Testis (tissue), 2 donors: ENCODE measurements at regions not wholly inside any gene's neighbourhood (a gene's known extent, or its start where the extent isn't known, plus 50 kb on each side); places are given as distances from the start of the nearest gene placed in this dataset.

ENCODE experiments used
- POLR2A ChIP-seq: fragments of 450-650 bp; IDR thresholded peaks from one replicate; pipeline ENCODE4 v1.6.1; 2017; ENCODE audit warnings: antibody characterized with exemption, mild to moderate bottlenecking, moderate library complexity
- TF ChIP-seq, protein P1 (sequence below), 3 experiments: fragments of 450-650 bp in 2 of 3; fragments of 200-600 bp in 1 of 3; sonication (generic) in 1 of 3; IDR thresholded peaks; one replicate each; pipeline ENCODE4 v1.5.1; 2016 to 2019; ENCODE audit warnings: antibody characterized with exemption in 3 of 3, mild to moderate bottlenecking in 2 of 3, moderate library complexity in 1 of 3

- TF ChIP-seq, protein P1, sequence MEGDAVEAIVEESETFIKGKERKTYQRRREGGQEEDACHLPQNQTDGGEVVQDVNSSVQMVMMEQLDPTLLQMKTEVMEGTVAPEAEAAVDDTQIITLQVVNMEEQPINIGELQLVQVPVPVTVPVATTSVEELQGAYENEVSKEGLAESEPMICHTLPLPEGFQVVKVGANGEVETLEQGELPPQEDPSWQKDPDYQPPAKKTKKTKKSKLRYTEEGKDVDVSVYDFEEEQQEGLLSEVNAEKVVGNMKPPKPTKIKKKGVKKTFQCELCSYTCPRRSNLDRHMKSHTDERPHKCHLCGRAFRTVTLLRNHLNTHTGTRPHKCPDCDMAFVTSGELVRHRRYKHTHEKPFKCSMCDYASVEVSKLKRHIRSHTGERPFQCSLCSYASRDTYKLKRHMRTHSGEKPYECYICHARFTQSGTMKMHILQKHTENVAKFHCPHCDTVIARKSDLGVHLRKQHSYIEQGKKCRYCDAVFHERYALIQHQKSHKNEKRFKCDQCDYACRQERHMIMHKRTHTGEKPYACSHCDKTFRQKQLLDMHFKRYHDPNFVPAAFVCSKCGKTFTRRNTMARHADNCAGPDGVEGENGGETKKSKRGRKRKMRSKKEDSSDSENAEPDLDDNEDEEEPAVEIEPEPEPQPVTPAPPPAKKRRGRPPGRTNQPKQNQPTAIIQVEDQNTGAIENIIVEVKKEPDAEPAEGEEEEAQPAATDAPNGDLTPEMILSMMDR (IDR thresholded peaks at IDR 0.05): no peak
- TF ChIP-seq POLR2A: no peak
Measured at GRCh38 chr19:30073152-30074000, 131.3 kb downstream of the URI1 start.
